GM12878 (cell line): ENCODE measurements at regions not wholly inside any gene's neighbourhood (a gene's known extent, or its start where the extent isn't known, plus 50 kb on each side); places are given as distances from the start of the nearest gene placed in this dataset.

Source experiments
- ATAC-seq: fragments of 200-7000 bp; cut with Tn5 transposase; 3 replicates; pipeline ENCODE4 v1.9.1; 2020; ENCODE audit warnings: mild to moderate bottlenecking, moderate library complexity
- BruUV-seq: library from RNA; stranded (reverse); fragments of 400-500 nt; replicated peaks from 2 replicates; lab custom pipeline; 2021; lab: Mats Ljungman, UMichigan
- CTCF ChIA-PET: fragments of 300-600 bp; sonication (Branson Sonifier 250); formaldehyde crosslinking; extraction: SDS; loops from one replicate; lab custom pipeline; 2021; ENCODE audit warnings: inconsistent platforms; lab: Yijun Ruan, JAX
- POLR2A ChIA-PET: fragments of 350-600 bp; formaldehyde crosslinking; extraction: SDS; loops from one replicate; lab custom pipeline; 2021; ENCODE audit warnings: inconsistent platforms; lab: Charles Lee
- RAD21 ChIA-PET: fragments of 300-600 bp; sonication (Branson Sonifier 250); formaldehyde crosslinking; loops from one replicate; lab custom pipeline; 2023; ENCODE audit warnings: antibody characterized with exemption; ENCODE audit not compliant: unreplicated experiment; lab: Charles Lee
- SMC1A ChIA-PET: fragments of 300-600 bp; sonication (Branson Sonifier 250); formaldehyde crosslinking; loops from one replicate; lab custom pipeline; 2023; ENCODE audit not compliant: unreplicated experiment, uncharacterized antibody; lab: Charles Lee
- DNase-seq: peaks from one replicate; pipeline ENCODE4 v3.0.0-alpha.2; 2011; ENCODE audit warnings: low read depth, low spot score
- FAIRE-seq: peaks from 3 replicates; lab custom pipeline; 2011; peaks lifted over from hg19 to GRCh38; lab: Jason Lieb, UNC
- H2AFZ ChIP-seq: 2 replicates; pipeline ENCODE4 v1.6.0; 2011; ENCODE audit warnings: low read depth, low read length, control low read depth; ENCODE audit not compliant: control insufficient read depth
- H3K27ac ChIP-seq: 2 replicates; pipeline ENCODE4 v1.5.1; 2011; ENCODE audit warnings: control low read depth; ENCODE audit not compliant: control insufficient read depth, insufficient read depth
- H3K27me3 ChIP-seq, 2 experiments: replicated peaks in 1 of 2; 2 replicates each; pipeline versions ENCODE4 v1.6.0 to v1.6.1; 2011; ENCODE audit warnings: low read length in 1 of 2; ENCODE audit not compliant: control insufficient read depth in 2 of 2, insufficient read depth in 2 of 2
- H3K36me3 ChIP-seq, 2 experiments: 2 replicates each; pipeline ENCODE4 v1.5.1; 2011; ENCODE audit warnings: low read length in 1 of 2; ENCODE audit not compliant: control insufficient read depth in 2 of 2, insufficient read depth in 2 of 2
- H3K4me1 ChIP-seq: 2 replicates; pipeline ENCODE4 v1.6.1; 2011; ENCODE audit warnings: mild to moderate bottlenecking, low read length, moderate library complexity, mixed read lengths; ENCODE audit not compliant: control insufficient read depth, insufficient read depth
- H3K4me2 ChIP-seq: 2 replicates; pipeline ENCODE4 v1.6.0; 2011; ENCODE audit warnings: control low read depth; ENCODE audit not compliant: control insufficient read depth, insufficient read depth
- H3K4me3 ChIP-seq: fragments of 200-600 bp; sonication (generic); 2 replicates; pipeline ENCODE4 v1.5.1; 2016
- H3K79me2 ChIP-seq: 2 replicates; pipeline ENCODE4 v1.6.0; 2011; ENCODE audit warnings: low read length; ENCODE audit not compliant: control insufficient read depth, insufficient read depth
- H3K9ac ChIP-seq: 2 replicates; pipeline ENCODE4 v1.8.0; 2011; ENCODE audit warnings: low read length, control low read depth, mixed read lengths; ENCODE audit not compliant: control insufficient read depth, insufficient read depth
- H3K9me3 ChIP-seq: replicated peaks from 3 replicates; pipeline ENCODE4 v1.5.1; 2011; ENCODE audit warnings: mild to moderate bottlenecking, low read length; ENCODE audit not compliant: control insufficient read depth, insufficient read depth
- H4K20me1 ChIP-seq: 2 replicates; pipeline ENCODE4 v1.6.0; 2011; ENCODE audit not compliant: control insufficient read depth, insufficient read depth
- E2F4 ChIP-seq: IDR thresholded peaks from 2 replicates; pipeline ENCODE4 v1.6.1; 2012; ENCODE audit warnings: low read depth, low read length, improper control_type of control experiment
- IKZF2 ChIP-seq, 2 experiments: fragments of 450-650 bp; IDR thresholded peaks; 2 replicates each; pipeline ENCODE4 v1.6.1; 2017; ENCODE audit warnings: mild to moderate bottlenecking in 2 of 2, moderate library complexity in 2 of 2
- MAX ChIP-seq: IDR thresholded peaks from 2 replicates; pipeline ENCODE4 v1.6.1; 2012; ENCODE audit warnings: low read depth, low read length, improper control_type of control experiment
- NR2F1 ChIP-seq: fragments of 450-650 bp; conservative IDR thresholded peaks from 2 replicates; pipeline ENCODE4 v1.6.1; 2017; ENCODE audit warnings: mild to moderate bottlenecking
- RAD21 ChIP-seq: IDR thresholded peaks from 2 replicates; pipeline ENCODE4 v1.6.1; 2011; ENCODE audit warnings: mild to moderate bottlenecking, low read depth, low read length, moderate library complexity; ENCODE audit not compliant: insufficient read depth
- ZBTB4 ChIP-seq: fragments of 450-650 bp; formaldehyde crosslinking; IDR thresholded peaks from 2 replicates; pipeline ENCODE4 v1.4.0; 2022; ENCODE audit warnings: mild to moderate bottlenecking, moderate library complexity
- ZBTB40 ChIP-seq: fragments of 450-650 bp; IDR thresholded peaks from 2 replicates; pipeline ENCODE4 v1.6.1; 2016; ENCODE audit warnings: mild to moderate bottlenecking, moderate library complexity, borderline replicate concordance
- ZNF687 ChIP-seq: fragments of 450-650 bp; IDR thresholded peaks from 2 replicates; pipeline ENCODE4 v1.6.1; 2017; ENCODE audit warnings: mild to moderate bottlenecking, moderate library complexity
- WGBS: methylation state at CpG from one replicate; pipeline ENCODE4 v1.1.6; 2016; ENCODE audit warnings: low lambda C conversion rate; ENCODE audit not compliant: insufficient replicate concordance, insufficient coverage; ENCODE audit errors: missing lambda C conversion rate; 5-methylcytosine and 5-hydroxymethylcytosine counted together
- in situ Hi-C: fragments of 300-500 bp; cut with MboI; formaldehyde crosslinking; loops from 9 replicates; pipeline ENCODE4 v1.14.3; 2018; ENCODE audit warnings: mixed read lengths
- intact Hi-C: fragments of 100-400 bp; cut with micrococcal nuclease; formaldehyde crosslinking; loops from one replicate; pipeline ENCODE4 v1.14.2; 2022; ENCODE audit not compliant: unreplicated experiment

- ChIA-PET POLR2A (no interaction called here), SMC1A (no interaction called here), RAD21 (no interaction called here), CTCF (no interaction called here)
- no peak overlapping the region for H3K9ac ChIP-seq
- H2AFZ ChIP-seq: no peak overlapping the region
- H3K4me1 ChIP-seq: no peaks in the 10 kb centered on the region
- in situ Hi-C loops: loop anchor here (25.0 kb wide), 1 partner anchor 1244 kb away; no protein-coding TSS in a partner anchor
- ATAC-seq (no peak), FAIRE-seq (no peak), DNase-seq (no peak)
- H3K4me3 ChIP-seq: no peak overlapping the region
- WGBS: 51% methylated on average over 10 of the region's 10 CpGs
- BruUV-seq: no TSS peak
- H3K79me2 ChIP-seq: no peaks in the 10 kb centered on the region
- H3K4me2 ChIP-seq: no peak overlapping the region
- intact Hi-C loops: no loop called here
- no peaks in the 10 kb centered on the region; a peak in 1 of 4 replicates for H3K27me3 ChIP-seq
- no peak overlapping the region for H3K27ac ChIP-seq
- H3K9me3 ChIP-seq: no peaks in the 10 kb centered on the region
- no peaks in the 10 kb centered on the region for H4K20me1 ChIP-seq
- no peaks in the 10 kb centered on the region for H3K36me3 ChIP-seq
- no peak for TF ChIP-seq ZNF687
- no peak for TF ChIP-seq RAD21
- no peak for TF ChIP-seq MAX
- TF ChIP-seq E2F4: no peak
- TF ChIP-seq ZBTB4 (CRISPR knock-in tag): no peak
- TF ChIP-seq IKZF2 (IDR thresholded peaks at IDR 0.05): no peak
- TF ChIP-seq NR2F1: no peak
- TF ChIP-seq ZBTB40: no peak
Observed at GRCh38 chr2:104406261-104406726, 447.6 kb upstream of the POU3F3 start.
